Putamen (tissue), 1 donor: ENCODE measurements at regions not wholly inside any gene's neighbourhood (a gene's known extent, or its start where the extent isn't known, plus 50 kb on each side); places are given as distances from the start of the nearest gene placed in this dataset.
"Not testable (repeated sequence)": the region's sequence is repeated elsewhere in the genome, so short reads cannot be mapped to it uniquely, and the experiment has no call there.

Source experiments
- DNase-seq: peaks from one replicate; pipeline ENCODE4 v3.0.0-alpha.2; 2016; ENCODE audit warnings: low spot score

DNA sequence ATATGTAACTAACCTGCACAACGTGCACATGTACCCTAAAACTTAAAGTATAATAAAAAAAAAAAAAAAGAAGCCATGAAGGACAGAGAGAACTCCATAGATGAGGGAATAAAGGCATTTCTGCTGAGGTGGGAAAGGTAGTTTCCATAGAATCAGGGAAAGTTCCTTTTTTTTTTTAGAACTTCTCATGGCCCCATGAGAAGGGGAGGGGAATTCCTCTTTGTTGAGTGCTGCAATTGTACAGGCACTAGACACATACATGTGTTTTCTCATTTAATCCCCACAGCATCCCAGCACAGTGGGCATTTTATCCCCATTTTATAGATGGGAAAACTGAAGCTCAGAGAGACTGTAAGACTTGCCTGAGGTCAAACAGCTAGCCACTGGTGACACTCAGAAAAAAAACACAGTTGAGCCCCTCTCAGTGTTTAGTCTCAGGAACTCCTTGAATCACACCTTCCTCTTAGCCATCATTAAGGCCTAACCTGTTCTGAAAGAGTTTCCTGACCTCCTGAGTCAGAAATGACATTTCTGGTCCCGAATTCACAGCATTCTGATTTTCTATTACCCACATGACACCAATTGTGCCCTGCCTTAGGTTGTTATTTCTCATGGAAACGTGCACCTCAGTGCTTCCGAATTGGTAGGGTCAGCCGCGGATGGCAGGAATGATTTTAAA lies 189.3 kb upstream of the G2E3 start:
- DNase-seq, result no peak

DNA sequence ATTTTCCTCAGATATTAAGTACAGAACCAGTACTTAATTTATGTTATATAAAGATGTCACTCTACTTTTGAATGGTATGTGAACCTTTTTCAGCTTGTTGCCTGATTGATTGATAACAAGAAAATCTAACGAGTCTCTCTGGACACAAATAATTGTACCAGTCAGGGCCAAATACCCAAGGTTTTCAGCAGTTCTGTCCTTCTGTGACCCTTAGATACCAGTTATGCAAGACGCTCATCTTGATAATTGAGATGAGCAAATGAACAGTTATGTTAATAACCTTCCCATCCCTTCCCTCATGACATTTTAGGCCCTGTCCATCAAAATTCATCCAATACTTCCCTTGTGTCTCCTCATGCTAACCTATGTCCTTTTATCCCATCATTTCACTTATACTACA lies 185.9 kb upstream of the G2E3 start:
- no peak for DNase-seq

DNA sequence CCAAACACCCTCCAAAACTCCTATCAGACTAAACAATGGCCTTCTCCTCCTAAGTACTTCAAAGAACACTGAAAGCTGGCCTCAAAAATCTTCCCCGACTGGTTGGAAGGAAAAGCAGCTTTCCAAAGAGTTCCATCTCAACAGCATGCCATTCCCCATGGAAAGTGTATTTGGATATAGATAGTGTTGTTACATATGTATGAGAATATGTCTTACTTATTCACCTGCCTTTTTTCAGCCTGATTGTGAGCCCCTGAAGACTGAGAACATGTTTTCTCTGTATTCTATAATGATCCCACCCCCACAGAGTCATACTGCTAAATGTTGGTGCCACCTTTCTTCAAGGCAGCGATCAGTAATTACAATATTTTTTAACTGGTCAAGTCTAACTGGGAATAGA lies 185.4 kb upstream of the G2E3 start:
- no peak for DNase-seq

DNA sequence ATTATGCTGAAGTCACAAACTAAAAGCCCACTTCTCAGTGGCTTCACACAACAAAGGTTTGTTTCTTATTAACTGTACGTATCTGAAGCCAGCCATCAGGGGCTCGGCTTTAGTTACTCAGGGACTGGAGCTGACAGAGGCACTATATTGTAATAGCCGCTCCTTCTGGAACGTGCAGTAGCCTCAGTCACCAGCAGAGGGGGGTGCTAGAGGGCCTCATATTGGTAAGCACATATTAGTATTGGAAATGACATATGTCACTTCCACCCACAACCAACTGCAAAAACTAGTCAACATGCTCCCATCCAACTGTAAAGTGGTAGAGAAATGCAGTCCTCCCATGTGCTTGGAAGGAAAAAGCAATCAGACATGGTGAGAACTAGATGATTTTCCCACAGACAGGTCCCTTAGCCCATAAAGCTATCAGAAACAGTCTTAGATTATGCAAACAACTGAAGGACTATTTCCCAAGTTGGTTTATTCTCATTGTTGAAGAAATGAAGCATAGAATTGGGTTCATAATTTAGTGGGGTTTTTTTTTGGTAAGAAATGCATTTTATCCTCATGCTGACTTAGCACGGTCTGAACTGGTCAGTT lies 183.6 kb upstream of the G2E3 start:
- no peak for DNase-seq

DNA sequence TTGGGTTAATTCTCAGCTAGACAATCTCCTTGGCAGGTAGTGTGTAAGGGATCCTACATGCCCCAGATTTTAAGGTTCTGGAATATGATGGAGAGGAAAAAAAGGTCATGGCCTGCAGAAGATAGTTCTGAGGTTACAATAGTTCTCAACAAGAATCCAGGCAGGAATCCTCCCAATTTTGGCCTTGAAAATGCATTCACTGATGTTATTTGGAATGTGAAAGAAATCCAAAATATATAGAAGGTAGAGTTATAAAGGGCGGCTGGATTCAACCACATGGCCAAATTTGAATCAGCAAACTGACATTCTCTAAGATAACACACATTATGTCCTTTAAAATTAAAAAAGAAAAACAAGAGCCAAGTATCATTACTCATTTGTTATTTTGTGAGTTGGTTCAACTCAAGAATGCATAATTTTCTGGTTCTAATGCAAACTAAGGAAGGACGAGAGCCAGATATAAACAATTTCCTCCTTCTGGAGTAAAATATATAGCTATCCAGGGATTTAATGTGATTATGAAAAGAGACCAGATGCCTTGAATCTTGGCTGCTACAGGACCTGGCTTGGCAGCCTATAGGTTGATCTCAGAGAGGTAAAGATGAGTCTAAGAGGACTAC lies 177.0 kb upstream of the G2E3 start:
- no peak for DNase-seq

DNA sequence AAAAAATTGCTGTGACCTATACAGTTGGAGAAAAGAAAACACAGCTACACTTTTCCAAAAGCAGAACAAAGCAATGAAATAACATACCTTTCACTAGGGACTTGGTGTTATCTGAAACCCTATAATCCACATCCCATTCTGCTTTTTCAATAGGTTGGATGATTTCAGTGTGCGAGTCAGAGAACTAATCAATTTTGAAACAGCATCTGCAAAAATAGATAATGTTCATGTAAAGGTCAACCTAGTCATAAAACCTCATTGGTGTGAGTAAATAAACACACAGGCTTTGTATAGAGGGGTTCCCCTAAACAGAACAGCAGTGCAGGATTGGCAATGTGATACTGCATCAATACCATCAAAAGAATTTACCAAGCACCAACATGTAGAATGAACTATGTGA lies 173.0 kb upstream of the G2E3 start:
- DNase-seq, result no peak

DNA sequence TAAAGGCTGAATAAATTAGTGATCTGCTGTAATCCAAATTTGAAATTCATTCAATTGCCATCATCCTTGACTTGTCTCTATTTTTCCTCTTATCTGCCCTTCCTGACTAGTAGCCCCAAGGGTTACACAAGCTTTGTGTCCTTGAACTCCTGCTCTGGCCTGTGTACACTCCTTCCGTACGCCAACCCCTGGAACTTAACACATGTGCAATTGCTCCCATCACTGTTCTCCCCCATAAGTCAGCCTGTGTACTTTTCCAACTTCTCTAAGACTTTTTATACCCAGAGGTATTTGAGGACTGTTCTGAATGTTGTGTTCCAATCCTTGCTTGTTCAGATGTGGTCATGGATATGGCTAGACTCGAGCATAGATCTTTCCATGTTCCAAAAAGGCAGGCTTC lies 171.1 kb upstream of the G2E3 start:
- DNase-seq, result no peak

DNA sequence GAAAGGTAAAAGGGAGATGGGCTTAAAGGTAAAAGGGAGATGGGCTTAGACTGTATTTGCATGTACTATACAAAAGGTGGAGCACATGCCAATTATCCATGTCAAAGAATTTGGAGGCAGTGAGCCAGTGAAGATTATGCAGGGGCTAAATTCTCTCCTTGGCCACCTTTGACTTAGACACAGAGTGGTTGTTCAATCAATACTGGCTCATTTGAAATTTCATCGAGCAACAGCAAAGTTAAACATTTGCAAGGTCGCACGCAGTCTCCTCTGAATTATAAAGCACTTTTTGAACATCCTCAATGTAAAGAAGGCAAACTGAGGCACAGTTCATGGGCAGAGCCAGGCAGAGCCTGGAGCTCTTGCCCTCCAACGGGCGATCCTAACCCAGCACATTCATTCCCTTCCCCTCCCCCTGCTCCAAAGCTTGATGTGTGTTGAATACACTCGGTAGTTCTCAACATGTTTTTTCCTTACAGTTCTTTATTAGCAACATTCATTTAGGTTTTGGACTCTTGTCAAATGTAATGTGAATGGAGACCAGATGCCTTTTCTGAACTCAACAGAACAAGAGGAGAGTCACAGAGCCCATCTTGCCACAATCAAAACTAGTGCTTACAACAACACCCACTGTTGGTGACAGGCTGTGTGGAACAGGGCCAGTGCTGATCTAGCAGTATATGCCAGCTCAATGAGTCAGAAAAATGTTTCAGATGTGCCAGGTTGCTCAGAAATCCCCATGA lies 169.7 kb upstream of the G2E3 start:
- no peak for DNase-seq

DNA sequence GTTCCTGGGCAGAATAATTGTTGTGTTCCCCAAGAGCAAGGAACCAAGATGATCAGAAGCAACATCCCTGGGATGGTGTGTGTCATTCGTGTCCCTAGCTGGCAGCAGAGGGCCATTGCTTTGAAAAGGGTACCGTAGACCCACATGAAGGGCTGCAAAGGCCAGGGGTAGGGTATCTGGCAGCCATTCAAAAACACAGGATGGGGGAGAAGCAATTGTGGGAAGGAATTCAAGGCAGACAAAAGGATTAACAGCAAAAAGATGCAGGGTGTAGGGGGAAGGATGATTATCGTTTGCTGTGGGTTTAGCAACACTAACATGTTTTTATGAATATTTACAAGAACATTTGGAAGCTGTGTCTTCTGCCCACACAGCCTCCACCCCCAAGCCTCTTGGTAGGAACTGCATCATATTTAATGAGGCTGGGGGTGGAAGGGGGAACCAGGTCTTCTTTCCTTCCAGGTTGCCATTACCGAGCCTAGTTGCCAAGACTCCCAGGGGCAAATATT lies 169.0 kb upstream of the G2E3 start:
- no peak for DNase-seq

DNA sequence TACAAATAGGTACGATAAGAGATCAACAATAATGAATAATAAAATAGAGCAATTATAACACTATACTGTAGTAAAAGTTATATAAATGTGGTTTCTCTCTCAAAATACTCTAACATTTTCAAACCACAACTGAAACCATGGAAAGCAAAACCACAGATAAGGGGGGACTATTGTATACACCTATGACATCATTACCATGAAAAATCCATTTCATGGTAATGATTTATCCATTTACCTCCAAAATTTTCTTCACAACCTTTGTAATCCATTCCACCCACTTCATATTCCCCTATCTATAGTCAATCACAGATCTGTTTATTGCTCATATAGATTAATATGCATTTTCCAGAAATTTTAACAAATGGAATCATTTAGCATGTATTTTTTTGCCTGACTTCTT lies 163.9 kb upstream of the G2E3 start:
- DNase-seq, result no peak

DNA sequence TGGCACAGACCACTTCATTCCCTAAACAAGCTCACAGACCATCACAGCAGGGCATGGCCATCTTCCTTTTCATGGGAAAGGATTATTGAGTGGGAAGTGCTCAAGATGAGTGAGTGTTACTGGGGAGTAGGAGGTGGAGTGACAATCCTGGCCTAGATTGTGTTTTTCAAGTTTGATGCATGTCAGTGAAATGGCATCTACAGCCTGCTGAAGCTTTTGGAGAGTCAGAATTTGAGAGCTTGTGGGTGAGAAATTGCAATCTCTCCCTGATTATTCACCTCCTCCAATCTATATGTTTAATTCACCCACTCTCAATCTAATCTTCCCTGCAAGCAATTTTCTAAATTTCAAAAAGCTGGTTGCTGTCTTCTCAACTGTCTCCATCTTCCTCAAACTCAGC lies 156.1 kb upstream of the G2E3 start:
- DNase-seq, result peak; percentile 80

DNA sequence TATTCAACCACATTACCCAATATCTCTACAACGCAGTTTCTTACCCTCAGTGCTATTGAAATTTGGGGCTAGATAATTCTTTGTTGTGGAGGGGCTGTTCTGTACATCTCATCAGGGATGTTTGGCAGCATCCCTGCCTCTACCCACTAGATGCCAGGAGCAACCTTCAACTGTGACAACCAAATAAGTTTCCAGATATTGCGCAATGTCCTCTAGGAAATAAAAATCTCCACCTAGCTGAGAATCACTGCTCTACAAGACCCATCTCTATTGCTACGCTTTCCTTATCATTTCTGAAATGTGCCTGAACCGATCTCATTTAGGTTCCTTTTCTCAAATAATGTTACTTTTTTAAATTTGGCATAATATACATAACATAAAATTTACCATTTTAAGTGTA lies 155.2 kb upstream of the G2E3 start:
- no peak for DNase-seq

DNA sequence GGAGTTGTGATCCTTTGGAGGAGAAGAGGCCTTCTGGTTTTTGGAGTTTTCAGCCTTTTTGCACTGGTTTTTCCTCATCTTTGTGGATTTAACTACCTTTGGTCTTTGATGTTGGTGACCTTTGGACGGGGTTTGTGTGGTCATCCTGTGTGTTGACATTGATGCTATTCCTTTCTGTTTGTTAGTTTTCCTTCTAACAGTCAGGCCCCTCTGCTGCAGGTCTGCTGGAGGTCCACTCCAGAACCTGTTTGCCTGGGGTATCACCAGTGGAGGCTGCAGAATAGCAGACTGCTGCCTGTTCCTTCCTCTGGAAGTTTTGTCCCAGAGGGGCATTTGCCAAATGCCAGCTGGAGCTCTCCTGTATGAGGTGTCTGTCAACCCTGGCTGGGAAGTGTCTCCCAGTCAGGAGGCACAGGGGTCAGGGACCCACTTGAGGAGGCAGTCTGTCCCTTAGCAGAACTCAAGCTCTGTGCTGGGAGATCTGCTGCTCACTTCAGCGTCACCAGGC lies 149.4 kb upstream of the G2E3 start:
- DNase-seq, result not testable (repeated sequence)

DNA sequence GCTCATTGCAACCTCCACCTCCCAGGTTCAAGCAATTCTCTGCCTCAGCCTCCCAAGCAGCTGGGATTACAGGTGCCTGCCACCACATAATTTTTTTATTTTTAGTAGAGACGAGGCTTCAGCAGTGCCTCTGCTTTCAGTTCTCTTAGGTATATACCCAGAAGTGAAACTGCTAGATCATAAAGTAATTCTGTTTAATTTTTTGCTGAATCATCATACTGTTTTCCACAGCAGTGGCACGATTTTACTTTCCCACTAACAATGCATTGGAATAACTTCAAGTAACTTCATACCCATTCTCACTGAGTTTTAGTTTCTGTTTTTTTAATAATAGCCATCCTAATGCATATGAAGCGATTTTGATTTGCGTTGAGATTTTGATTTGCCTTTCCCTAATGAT lies 148.0 kb upstream of the G2E3 start:
- DNase-seq, result no peak

DNA sequence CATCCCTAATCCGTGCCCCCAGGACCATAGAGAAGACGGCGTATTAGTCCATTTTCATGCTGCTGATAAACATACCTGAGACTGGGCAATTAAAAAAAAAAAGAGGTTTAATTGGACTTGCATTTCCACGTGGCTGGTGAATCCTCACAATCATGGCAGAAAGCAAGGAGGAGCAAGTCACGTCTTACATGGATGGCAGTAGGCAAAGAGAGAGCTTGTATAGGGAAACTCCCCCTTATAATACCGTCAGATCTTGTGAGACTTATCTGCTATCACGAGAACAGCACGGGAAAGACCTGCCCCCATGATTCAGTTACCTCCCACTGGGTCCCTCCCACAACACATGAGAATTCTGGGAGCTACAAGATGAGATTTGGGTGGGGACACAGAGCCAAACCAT lies 145.8 kb upstream of the G2E3 start:
- DNase-seq, result not testable (repeated sequence)

DNA sequence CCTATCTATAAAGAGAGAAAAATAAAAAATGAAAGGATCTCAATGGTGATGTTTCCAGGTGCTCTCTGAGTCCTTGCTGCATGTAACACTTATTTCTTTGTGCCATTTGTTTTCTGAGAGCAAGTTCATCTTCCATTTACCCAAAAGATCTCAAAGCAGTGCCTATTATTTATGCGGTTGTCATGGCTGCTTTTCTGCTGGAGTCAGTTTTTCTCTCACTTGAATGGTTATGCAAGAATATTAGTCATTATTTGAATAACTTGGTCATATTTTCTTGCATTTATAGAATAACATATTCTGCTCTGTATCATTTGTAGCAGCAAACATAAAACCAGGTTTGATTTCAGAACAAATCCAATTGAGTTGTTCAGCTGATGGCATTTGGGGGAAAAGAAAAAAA lies 141.8 kb upstream of the G2E3 start:
- DNase-seq, result no peak

DNA sequence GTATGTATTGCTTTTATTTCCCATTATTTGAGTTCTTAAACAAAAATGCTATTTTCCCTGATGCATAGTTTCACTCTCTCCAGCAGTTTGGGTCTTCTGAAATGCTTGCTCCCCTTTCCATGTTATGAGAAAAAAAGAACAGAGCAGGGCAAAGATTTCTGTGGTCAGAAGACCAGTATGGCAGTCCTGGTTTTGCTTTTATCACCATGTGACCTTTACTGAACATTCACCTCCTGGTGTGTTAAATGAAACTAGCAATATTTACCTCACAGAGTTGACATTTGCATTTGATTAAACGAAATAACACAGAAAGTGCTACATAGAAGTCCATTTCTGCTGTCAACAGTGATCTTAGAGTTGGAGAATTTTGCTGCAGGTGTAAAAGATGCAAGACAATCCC lies 141.0 kb upstream of the G2E3 start:
- DNase-seq, result no peak

DNA sequence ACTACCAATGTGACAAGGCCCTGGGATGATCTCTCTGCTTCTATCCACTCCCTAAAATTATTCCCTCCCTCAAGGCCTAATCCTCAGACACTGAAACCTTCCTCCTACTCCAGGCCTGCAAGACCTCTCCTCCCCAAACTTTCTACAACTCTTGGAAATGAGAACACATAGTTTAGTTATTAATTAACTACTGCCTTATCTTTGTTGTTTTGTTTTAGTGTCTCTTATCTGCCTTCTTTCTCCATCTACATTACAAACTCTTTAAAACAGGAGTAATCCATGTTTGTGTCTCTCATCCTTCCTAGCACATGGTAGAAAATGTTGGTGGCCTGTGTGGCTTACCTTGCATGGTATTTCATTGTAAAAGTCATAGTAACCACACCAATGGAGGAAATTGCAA lies 139.9 kb upstream of the G2E3 start:
- DNase-seq, result no peak

DNA sequence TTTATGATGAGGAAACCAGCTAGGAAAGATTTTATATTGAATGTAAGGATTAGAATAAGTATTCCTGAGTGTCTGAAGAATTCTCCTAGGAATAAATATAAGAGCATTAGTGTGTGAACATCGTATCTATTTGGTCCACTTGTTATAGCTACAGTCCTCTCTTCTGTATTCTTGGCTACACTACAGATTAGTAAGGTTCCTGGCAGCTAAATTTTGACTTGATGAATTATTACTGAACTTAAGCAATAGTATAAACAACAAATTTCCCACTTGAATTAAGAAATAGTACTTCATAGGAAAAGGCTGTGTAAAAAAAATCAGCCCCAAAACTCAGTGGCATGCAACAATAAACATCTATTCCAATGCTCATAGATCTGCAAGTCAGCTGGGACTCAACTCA lies 138.4 kb upstream of the G2E3 start:
- DNase-seq, result no peak

DNA sequence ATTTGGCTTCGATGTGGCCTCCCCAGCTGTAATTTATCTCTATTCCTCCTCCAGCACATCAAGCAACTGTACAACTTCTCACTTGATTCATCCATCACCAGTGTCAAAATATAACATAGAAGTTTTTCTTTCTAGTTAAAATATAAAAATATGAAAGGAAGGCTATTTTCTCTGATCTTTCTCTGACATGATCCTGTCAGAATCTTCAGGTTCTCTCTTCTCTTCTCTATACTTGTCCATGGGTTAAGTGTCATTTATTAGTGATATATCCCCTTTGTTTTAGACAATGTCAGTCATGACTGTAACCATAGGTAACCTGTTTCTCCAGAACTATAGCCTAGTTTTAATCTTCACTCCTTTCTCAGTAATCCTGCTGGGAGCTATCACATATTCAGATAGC lies 132.5 kb upstream of the G2E3 start:
- no peak for DNase-seq

DNA sequence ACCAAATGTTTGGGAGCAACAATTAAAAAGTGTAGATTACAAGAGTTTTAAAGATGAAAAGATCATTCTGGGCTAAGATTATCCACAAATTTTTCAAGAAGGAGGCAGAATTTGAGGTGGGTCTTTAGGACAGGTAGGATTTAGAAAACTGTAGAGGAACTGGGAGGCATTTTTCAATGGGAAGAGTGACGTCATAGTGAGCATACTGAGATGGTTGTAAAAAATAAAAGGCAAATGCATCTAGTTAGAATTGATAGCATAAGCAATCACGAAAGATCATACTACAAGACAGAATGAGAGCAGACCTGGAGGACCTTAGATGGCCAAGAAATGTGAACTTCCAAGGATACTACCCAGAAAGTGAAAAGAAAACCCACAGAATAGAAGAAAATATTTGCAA lies 131.6 kb upstream of the G2E3 start:
- no peak for DNase-seq

DNA sequence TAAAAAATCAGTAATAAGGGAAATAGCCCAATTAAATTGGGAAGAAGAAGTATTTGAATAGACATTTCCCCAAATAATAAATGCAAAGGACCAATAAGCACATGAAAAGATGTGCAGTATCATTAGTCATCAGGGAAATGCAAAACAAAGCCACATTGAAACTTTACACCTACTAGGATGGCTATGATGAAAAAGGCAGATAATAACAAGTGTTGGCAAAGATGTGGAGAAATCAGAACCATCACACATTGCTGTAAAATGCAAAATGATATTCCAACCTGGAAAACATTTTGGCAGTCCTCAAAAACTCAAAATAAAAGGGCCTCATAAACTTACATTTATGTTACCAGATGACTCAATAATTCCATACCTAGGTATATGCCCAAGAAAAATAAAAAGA lies 131.1 kb upstream of the G2E3 start:
- no peak for DNase-seq

DNA sequence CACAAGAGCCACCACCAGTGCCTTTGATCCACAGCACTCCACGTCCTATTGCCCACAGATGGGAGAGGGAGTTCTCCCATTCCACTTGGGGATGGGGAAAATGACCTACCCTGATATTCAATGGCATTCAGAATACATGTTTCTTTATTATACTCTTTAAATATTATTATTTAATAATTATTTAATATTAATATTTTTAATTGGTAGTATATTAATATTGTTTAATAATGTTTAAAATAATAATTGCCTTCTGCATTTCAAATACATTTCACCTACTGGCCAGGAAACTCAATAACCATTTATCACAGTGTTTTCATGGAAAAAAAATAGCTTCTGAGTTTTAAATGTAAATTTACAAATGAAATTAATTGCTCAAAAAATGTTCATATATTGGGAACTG lies 127.4 kb upstream of the G2E3 start:
- no peak for DNase-seq
